GM19397 (cell line): ENCODE measurements at regions not wholly inside any gene's neighbourhood (a gene's known extent, or its start where the extent isn't known, plus 50 kb on each side); places are given as distances from the start of the nearest gene placed in this dataset.

ENCODE experiments used
- ATAC-seq: cut with Tn5 transposase; IDR thresholded peaks from one replicate; pipeline ENCODE4 v1.9.1; 2021; ENCODE audit warnings: mild to moderate bottlenecking, moderate library complexity; ENCODE audit not compliant: unreplicated experiment

GRCh38 chr10:3987143-3987974 lies 202.3 kb upstream of the KLF6 start:
- ATAC-seq = no peak

GRCh38 chr10:3986493-3987142 lies 201.6 kb upstream of the KLF6 start:
- ATAC-seq = no peak

- no peak for ATAC-seq
These were observed 197.9 kb upstream of the KLF6 start for GRCh38 chr10:3982746-3983442.

GRCh38 chr10:3981300-3981699 lies 196.3 kb upstream of the KLF6 start:
- ATAC-seq = no peak

GRCh38 chr10:3980660-3981059 lies 195.7 kb upstream of the KLF6 start:
- no peak for ATAC-seq

- ATAC-seq = no peak
These were observed 195.1 kb upstream of the KLF6 start for GRCh38 chr10:3980144-3980543.

- ATAC-seq = no peak
These were observed 193.8 kb upstream of the KLF6 start for GRCh38 chr10:3978761-3979160.

GRCh38 chr10:3978174-3978573 lies 193.2 kb upstream of the KLF6 start:
- no peak for ATAC-seq

- ATAC-seq = no peak
These were observed 192.8 kb upstream of the KLF6 start for GRCh38 chr10:3977761-3978160.

GRCh38 chr10:3976718-3977117 lies 191.7 kb upstream of the KLF6 start:
- ATAC-seq = no peak

GRCh38 chr10:3976171-3976570 lies 191.2 kb upstream of the KLF6 start:
- no peak for ATAC-seq

- ATAC-seq = no peak
These were observed 190.0 kb upstream of the KLF6 start for GRCh38 chr10:3975016-3975415.

GRCh38 chr10:3972460-3973301 lies 187.7 kb upstream of the KLF6 start:
- no peak for ATAC-seq

GRCh38 chr10:3971713-3972112 lies 186.7 kb upstream of the KLF6 start:
- ATAC-seq = no peak

- ATAC-seq = no peak
These were observed 185.1 kb upstream of the KLF6 start for GRCh38 chr10:3969876-3970666.

- no peak for ATAC-seq
These were observed 183.7 kb upstream of the KLF6 start for GRCh38 chr10:3968727-3969126.

GRCh38 chr10:3964516-3964915 lies 179.5 kb upstream of the KLF6 start:
- ATAC-seq = no peak

GRCh38 chr10:3963191-3963673 lies 178.2 kb upstream of the KLF6 start:
- no peak for ATAC-seq

GRCh38 chr10:3961082-3961481 lies 176.1 kb upstream of the KLF6 start:
- peak; percentile 85 for ATAC-seq

- ATAC-seq = no peak
These were observed 175.5 kb upstream of the KLF6 start for GRCh38 chr10:3960496-3960895.
